HEK293T (cell line): ENCODE measurements at regions not wholly inside any gene's neighbourhood (a gene's known extent, or its start where the extent isn't known, plus 50 kb on each side); places are given as distances from the start of the nearest gene placed in this dataset.

ENCODE experiments used
- ARNT ChIP-seq: fragments of 450-650 bp; IDR thresholded peaks from 2 replicates; pipeline ENCODE4 v1.6.1; 2017; ENCODE audit warnings: mild to moderate bottlenecking
- BHLHE40 ChIP-seq: fragments of 450-650 bp; IDR thresholded peaks from 2 replicates; pipeline ENCODE4 v1.6.1; 2016; ENCODE audit warnings: mild to moderate bottlenecking, moderate library complexity, borderline replicate concordance
- CTBP1 ChIP-seq: fragments of 450-650 bp; IDR thresholded peaks from 2 replicates; pipeline ENCODE4 v1.6.1; 2016; ENCODE audit warnings: borderline replicate concordance
- ELF4 ChIP-seq: fragments of 450-650 bp; IDR thresholded peaks from 2 replicates; pipeline ENCODE4 v1.6.1; 2017; ENCODE audit warnings: antibody characterized with exemption
- FOXA1 ChIP-seq: fragments of 450-650 bp; IDR thresholded peaks from 2 replicates; pipeline ENCODE4 v1.6.1; 2016; ENCODE audit warnings: mild to moderate bottlenecking
- FOXK2 ChIP-seq: fragments of 450-650 bp; IDR thresholded peaks from 2 replicates; pipeline ENCODE4 v1.6.1; 2016; ENCODE audit warnings: mild to moderate bottlenecking
- FOXM1 ChIP-seq: fragments of 450-650 bp; IDR thresholded peaks from 2 replicates; pipeline ENCODE4 v1.6.1; 2017; ENCODE audit warnings: mild to moderate bottlenecking, borderline replicate concordance
- LEF1 ChIP-seq: fragments of 450-650 bp; IDR thresholded peaks from 2 replicates; pipeline ENCODE4 v1.6.1; 2017; ENCODE audit warnings: mild to moderate bottlenecking, borderline replicate concordance
- SP1 ChIP-seq: fragments of 450-650 bp; IDR thresholded peaks from 2 replicates; pipeline ENCODE4 v1.6.1; 2017
- SUZ12 ChIP-seq: fragments of 450-650 bp; IDR thresholded peaks from 2 replicates; pipeline ENCODE4 v1.6.1; 2016; ENCODE audit warnings: mild to moderate bottlenecking
- TARDBP ChIP-seq: fragments of 450-650 bp; IDR thresholded peaks from 2 replicates; pipeline ENCODE4 v1.6.1; 2016
- ZNF384 ChIP-seq: fragments of 450-650 bp; IDR thresholded peaks from 2 replicates; pipeline ENCODE4 v1.6.1; 2016
- TF ChIP-seq, protein P1 (sequence below): fragments of 450-650 bp; IDR thresholded peaks from 2 replicates; pipeline ENCODE4 v1.6.1; 2016

GRCh38 chr13:100753376-100753775, 78.8 kb upstream of the TMTC4 start:
- TF ChIP-seq, protein P1, sequence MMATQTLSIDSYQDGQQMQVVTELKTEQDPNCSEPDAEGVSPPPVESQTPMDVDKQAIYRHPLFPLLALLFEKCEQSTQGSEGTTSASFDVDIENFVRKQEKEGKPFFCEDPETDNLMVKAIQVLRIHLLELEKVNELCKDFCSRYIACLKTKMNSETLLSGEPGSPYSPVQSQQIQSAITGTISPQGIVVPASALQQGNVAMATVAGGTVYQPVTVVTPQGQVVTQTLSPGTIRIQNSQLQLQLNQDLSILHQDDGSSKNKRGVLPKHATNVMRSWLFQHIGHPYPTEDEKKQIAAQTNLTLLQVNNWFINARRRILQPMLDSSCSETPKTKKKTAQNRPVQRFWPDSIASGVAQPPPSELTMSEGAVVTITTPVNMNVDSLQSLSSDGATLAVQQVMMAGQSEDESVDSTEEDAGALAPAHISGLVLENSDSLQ = no peak
- TF ChIP-seq FOXK2 = no peak
- TF ChIP-seq ELF4 = no peak
- TF ChIP-seq FOXM1 = no peak
- TF ChIP-seq BHLHE40 = no peak
- TF ChIP-seq LEF1 = no peak
- TF ChIP-seq SP1 = no peak
- TF ChIP-seq ZNF384 = no peak
- TF ChIP-seq CTBP1 = no peak
- no peak for TF ChIP-seq SUZ12
- TF ChIP-seq ARNT = no peak
- TF ChIP-seq TARDBP = no peak
- no peak for TF ChIP-seq FOXA1
